DND-41 (cell line): ENCODE measurements at regions not wholly inside any gene's neighbourhood (a gene's known extent, or its start where the extent isn't known, plus 50 kb on each side); places are given as distances from the start of the nearest gene placed in this dataset.

Source experiments
- EZH2 ChIP-seq: IDR thresholded peaks from 3 replicates; pipeline ENCODE4 v1.6.1; 2012; ENCODE audit warnings: borderline replicate concordance, low read depth, mild to moderate bottlenecking, moderate library complexity, low read length, inconsistent platforms; ENCODE audit not compliant: severe bottlenecking
- TF ChIP-seq, protein P1 (sequence below): IDR thresholded peaks from 2 replicates; pipeline ENCODE4 v1.5.1; 2012; ENCODE audit warnings: borderline replicate concordance, low read length, moderate library complexity, mild to moderate bottlenecking; ENCODE audit not compliant: poor library complexity, severe bottlenecking; ENCODE audit errors: extremely low read depth

DNA sequence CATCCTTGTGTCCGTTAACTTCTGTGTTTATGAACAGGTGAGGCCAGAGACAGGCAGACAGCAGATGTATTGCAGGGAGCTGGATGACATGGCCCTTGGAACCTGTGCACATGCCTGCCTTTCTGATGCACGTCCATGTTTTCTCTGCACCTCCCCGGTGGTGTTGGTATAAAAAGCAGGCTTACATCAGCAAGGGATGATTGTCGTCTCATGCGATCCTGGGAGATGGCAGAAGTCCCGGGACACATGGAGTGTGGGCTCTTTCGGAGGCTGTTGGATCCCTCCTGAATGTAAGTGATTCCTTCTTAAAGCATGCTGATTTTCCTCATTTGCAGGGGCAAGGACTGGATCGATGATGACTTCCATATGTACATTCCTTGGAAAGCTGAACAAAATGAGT, 134.8 kb downstream of the SNRPN start:
- TF ChIP-seq, protein P1, sequence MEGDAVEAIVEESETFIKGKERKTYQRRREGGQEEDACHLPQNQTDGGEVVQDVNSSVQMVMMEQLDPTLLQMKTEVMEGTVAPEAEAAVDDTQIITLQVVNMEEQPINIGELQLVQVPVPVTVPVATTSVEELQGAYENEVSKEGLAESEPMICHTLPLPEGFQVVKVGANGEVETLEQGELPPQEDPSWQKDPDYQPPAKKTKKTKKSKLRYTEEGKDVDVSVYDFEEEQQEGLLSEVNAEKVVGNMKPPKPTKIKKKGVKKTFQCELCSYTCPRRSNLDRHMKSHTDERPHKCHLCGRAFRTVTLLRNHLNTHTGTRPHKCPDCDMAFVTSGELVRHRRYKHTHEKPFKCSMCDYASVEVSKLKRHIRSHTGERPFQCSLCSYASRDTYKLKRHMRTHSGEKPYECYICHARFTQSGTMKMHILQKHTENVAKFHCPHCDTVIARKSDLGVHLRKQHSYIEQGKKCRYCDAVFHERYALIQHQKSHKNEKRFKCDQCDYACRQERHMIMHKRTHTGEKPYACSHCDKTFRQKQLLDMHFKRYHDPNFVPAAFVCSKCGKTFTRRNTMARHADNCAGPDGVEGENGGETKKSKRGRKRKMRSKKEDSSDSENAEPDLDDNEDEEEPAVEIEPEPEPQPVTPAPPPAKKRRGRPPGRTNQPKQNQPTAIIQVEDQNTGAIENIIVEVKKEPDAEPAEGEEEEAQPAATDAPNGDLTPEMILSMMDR: no peak
- no peak for TF ChIP-seq EZH2
